Activated CD4-positive, alpha-beta memory T cell treated with anti-CD3 and anti-CD28 coated beads for 36 hours (primary cell): ENCODE measurements at regions not wholly inside any gene's neighbourhood (a gene's known extent, or its start where the extent isn't known, plus 50 kb on each side); places are given as distances from the start of the nearest gene placed in this dataset.

Source experiments
- CTCF ChIA-PET: fragments of 350-600 bp; sonication (Branson Sonifier 250); formaldehyde crosslinking; loops from one replicate; lab custom pipeline; 2021; ENCODE audit warnings: antibody characterized with exemption, inconsistent platforms; lab: Charles Lee
- POLR2A ChIA-PET: fragments of 350-600 bp; sonication (Branson Sonifier 250); formaldehyde crosslinking; loops from one replicate; lab custom pipeline; 2021; ENCODE audit warnings: antibody characterized with exemption; lab: Charles Lee
- DNase-seq: peaks from one replicate; pipeline ENCODE4 v3.0.0-alpha.2; 2020
- H3K27ac Mint-ChIP-seq: one replicate; pipeline ENCODE4 v1.8.0; 2021; ENCODE audit warnings: mixed read lengths
- H3K27me3 Mint-ChIP-seq: one replicate; pipeline ENCODE4 v1.8.0; 2021; ENCODE audit warnings: mixed read lengths
- H3K36me3 Mint-ChIP-seq: one replicate; pipeline ENCODE4 v1.8.0; 2021; ENCODE audit warnings: mixed read lengths
- H3K4me1 Mint-ChIP-seq: one replicate; pipeline ENCODE4 v1.8.0; 2021; ENCODE audit warnings: low read depth, mixed read lengths
- H3K4me3 Mint-ChIP-seq: one replicate; pipeline ENCODE4 v1.8.0; 2021; ENCODE audit warnings: mild to moderate bottlenecking, mixed read lengths
- H3K9me3 Mint-ChIP-seq: one replicate; pipeline ENCODE4 v1.8.0; 2021; ENCODE audit warnings: mixed read lengths
- intact Hi-C: fragments of 100-400 bp; cut with micrococcal nuclease; formaldehyde crosslinking; loops from one replicate; pipeline ENCODE4 v1.15.1; 2023

- H3K27me3 Mint-ChIP-seq: no peaks in the 10 kb centered on the region
- ChIA-PET CTCF (no interaction called here), POLR2A (no interaction called here)
- no peak for DNase-seq
- no peak overlapping the region for H3K4me3 Mint-ChIP-seq
- H3K9me3 Mint-ChIP-seq: peaks cover 4% of the 10 kb centered on the region
- no peak overlapping the region for H3K27ac Mint-ChIP-seq
- no peaks in the 10 kb centered on the region for H3K36me3 Mint-ChIP-seq
- H3K4me1 Mint-ChIP-seq: no peaks in the 10 kb centered on the region
- intact Hi-C loops: no loop called here
Observed at GRCh38 chr6:50240986-50241385, 191.3 kb upstream of the DEFB112 start.

DNA sequence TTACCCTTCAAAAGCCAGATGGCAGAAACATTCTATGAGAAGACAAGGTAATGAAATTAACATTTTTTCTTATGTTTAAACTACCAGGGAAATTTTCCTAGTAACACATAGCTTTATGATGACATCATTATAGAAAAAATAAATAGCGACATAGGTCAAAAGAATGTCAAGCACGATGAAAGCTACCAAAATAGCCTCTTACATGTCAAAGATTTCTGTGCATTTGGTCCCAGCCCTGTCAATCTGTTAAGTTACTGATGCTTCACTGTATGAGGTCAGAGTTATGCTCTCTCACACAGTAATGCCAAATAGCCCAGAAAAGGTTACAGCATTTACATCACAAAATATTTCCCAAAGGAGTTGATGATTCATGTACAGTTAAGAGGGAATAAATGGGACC lies 199.8 kb upstream of the DEFB112 start:
- Mint-ChIP-seq H3K4me1 (no peaks in the 10 kb centered on the region), H3K9me3 (peaks cover 18% of the 10 kb centered on the region), H3K27me3 (no peaks in the 10 kb centered on the region), H3K27ac (no peak overlapping the region), H3K4me3 (no peak overlapping the region), H3K36me3 (no peaks in the 10 kb centered on the region)
- intact Hi-C loops: no loop called here
- POLR2A ChIA-PET: no interaction called here
- DNase-seq: no peak
- CTCF ChIA-PET: no interaction called here

GRCh38 chr6:50257322-50257721 lies 207.6 kb upstream of the DEFB112 start:
- no peak overlapping the region for H3K4me3 Mint-ChIP-seq
- H3K4me1 Mint-ChIP-seq: no peaks in the 10 kb centered on the region

DNA sequence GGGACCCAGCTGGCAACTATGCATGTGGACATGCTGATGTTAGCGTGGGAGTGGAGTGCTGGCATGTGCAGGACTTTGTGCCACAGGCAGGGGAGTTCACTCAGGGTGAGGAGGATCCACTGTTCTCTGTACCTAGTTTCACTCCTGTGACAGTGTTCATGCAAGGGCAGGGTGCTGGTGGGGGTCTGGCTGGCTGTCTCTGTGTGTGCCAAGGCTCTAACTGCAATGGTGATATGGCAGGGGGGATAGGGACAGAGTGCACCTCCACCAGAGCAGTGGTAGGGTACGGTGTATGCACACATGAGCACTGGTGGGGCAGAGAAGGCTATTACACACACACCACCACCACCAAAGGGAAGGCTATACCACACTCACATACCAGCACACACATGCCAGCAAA lies 210.2 kb upstream of the DEFB112 start:
- Mint-ChIP-seq H3K36me3 (no peaks in the 10 kb centered on the region), H3K4me1 (no peaks in the 10 kb centered on the region), H3K4me3 (no peak overlapping the region), H3K27ac (no peak overlapping the region), H3K27me3 (no peaks in the 10 kb centered on the region), H3K9me3 (peaks cover 32% of the 10 kb centered on the region)
- POLR2A ChIA-PET: no interaction called here
- intact Hi-C loops: no loop called here
- CTCF ChIA-PET: no interaction called here
- no peak for DNase-seq

More at GRCh38 chr6:50257322-50257721, 207.6 kb upstream of the DEFB112 start:
- peaks cover 24% of the 10 kb centered on the region for H3K9me3 Mint-ChIP-seq
- ChIA-PET POLR2A (no interaction called here), CTCF (interaction anchor here (0.6 kb wide), 1 partner anchor 197 kb away, joined by 3 read pairs; no protein-coding TSS in a partner anchor)
- intact Hi-C loops: no loop called here
- H3K27ac Mint-ChIP-seq: no peak overlapping the region
- no peaks in the 10 kb centered on the region for H3K36me3 Mint-ChIP-seq
- no peaks in the 10 kb centered on the region for H3K27me3 Mint-ChIP-seq
- no peak for DNase-seq

DNA sequence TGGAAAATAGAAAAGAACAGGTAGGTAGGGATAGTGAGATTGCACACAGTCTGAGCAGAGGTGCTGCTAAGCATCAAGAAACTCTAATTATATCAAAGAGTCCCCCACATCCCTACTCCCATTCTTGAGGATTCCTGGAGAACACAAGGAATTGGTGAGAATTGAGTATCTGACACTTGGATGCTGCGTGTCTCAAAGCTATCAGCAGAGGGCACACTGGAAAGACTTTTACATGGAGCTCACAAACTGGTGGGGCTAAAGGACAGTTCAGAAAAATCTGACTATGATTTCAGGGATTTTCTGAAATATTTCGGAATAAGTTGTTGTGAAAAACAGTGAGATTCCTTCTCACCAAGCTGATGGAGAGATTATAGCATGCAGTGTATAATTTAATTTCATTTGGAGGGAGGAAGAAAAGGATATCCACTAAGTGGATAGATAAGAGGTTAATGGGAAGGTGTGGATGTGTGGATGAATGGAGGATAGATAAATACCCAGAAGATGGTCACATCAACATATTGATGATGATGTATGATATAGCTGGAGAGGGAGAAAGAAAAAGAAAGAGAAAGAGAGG lies 215.4 kb upstream of the DEFB112 start:
- H3K27me3 Mint-ChIP-seq: no peaks in the 10 kb centered on the region
- intact Hi-C loops: no loop called here
- DNase-seq: no peak
- H3K27ac Mint-ChIP-seq: no peak overlapping the region
- H3K4me3 Mint-ChIP-seq: no peak overlapping the region
- ChIA-PET POLR2A (no interaction called here), CTCF (no interaction called here)
- no peaks in the 10 kb centered on the region for H3K36me3 Mint-ChIP-seq
- no peaks in the 10 kb centered on the region for H3K4me1 Mint-ChIP-seq
- peaks cover 10% of the 10 kb centered on the region for H3K9me3 Mint-ChIP-seq

DNA sequence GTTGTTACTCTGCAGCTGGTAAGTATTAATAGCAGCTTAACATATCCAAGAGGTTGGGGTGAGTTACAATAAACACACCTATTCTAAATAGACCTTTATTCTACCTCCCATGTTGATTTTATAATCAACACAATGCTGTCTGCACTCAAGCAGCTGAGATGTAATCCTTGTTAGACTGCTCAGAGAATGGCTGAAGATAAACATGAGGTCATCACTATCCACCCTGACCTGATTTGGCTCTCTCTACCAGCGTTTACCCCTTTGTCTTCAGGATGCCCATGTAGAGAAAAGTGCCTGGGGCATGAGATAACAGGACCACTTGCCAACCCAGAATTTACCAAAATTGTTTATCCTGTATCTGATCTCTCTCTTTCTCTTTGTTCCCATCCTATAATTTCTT lies 220.7 kb upstream of the DEFB112 start:
- POLR2A ChIA-PET: no interaction called here
- no peak for DNase-seq
- Mint-ChIP-seq H3K27me3 (no peaks in the 10 kb centered on the region), H3K36me3 (no peaks in the 10 kb centered on the region), H3K9me3 (peaks cover 10% of the 10 kb centered on the region), H3K27ac (no peak overlapping the region), H3K4me3 (no peak overlapping the region), H3K4me1 (no peaks in the 10 kb centered on the region)
- CTCF ChIA-PET: no interaction called here
- intact Hi-C loops: no loop called here

DNA sequence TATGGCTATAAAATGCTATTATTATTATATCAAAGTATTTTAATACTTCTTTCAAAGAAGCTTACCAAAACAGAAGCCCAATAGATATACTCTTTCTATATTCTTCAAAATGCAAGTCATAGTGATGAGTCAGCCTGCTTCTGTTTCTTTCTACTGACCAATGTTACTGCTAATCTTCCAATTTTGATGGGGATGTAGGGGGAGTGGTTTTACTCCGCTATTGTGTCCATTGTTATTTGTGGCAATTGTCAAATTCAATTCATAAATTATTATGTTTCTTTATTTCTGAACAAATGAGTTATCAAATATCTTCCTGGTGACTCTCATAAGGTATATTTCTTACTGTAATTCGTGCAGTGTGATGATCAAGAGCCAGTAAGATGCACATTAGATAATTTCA lies 221.5 kb upstream of the DEFB112 start:
- POLR2A ChIA-PET: no interaction called here
- Mint-ChIP-seq H3K9me3 (peaks cover 10% of the 10 kb centered on the region), H3K36me3 (no peaks in the 10 kb centered on the region), H3K27me3 (no peaks in the 10 kb centered on the region), H3K27ac (no peak overlapping the region), H3K4me3 (no peak overlapping the region), H3K4me1 (no peaks in the 10 kb centered on the region)
- no peak for DNase-seq
- CTCF ChIA-PET: no interaction called here
- intact Hi-C loops: no loop called here

- Mint-ChIP-seq H3K27ac (no peak overlapping the region), H3K36me3 (no peaks in the 10 kb centered on the region), H3K4me3 (no peak overlapping the region), H3K9me3 (peaks cover 10% of the 10 kb centered on the region), H3K27me3 (no peaks in the 10 kb centered on the region), H3K4me1 (no peaks in the 10 kb centered on the region)
- ChIA-PET CTCF (no interaction called here), POLR2A (no interaction called here)
- intact Hi-C loops: no loop called here
- DNase-seq: no peak
Observed at GRCh38 chr6:50271817-50272216, 222.1 kb upstream of the DEFB112 start.

DNA sequence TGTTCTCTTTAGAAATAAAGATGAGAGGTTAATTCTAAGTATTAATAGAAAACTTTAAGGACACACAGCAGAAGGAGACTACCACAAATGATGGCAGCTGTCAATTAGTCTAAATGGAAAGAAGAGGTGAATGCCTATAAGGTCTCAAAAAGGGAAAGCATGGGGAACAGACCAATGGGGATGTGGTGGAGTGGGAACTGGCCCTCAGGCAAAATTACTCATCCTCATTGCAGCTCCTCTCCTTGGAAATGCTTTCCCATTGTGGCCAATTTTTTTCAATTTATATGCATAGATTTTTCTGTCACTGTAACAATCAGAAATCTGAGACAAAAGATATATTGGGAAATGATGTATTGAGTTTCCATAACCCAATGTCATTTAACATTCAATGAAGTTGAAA lies 222.9 kb upstream of the DEFB112 start:
- ChIA-PET POLR2A (no interaction called here), CTCF (no interaction called here)
- peaks cover 10% of the 10 kb centered on the region for H3K9me3 Mint-ChIP-seq
- intact Hi-C loops: no loop called here
- no peak overlapping the region for H3K27ac Mint-ChIP-seq
- no peaks in the 10 kb centered on the region for H3K4me1 Mint-ChIP-seq
- H3K36me3 Mint-ChIP-seq: no peaks in the 10 kb centered on the region
- no peak overlapping the region for H3K4me3 Mint-ChIP-seq
- no peaks in the 10 kb centered on the region for H3K27me3 Mint-ChIP-seq
- no peak for DNase-seq

GRCh38 chr6:50276771-50277261 lies 227.1 kb upstream of the DEFB112 start:
- no peaks in the 10 kb centered on the region for H3K4me1 Mint-ChIP-seq
- CTCF ChIA-PET: no interaction called here

DNA sequence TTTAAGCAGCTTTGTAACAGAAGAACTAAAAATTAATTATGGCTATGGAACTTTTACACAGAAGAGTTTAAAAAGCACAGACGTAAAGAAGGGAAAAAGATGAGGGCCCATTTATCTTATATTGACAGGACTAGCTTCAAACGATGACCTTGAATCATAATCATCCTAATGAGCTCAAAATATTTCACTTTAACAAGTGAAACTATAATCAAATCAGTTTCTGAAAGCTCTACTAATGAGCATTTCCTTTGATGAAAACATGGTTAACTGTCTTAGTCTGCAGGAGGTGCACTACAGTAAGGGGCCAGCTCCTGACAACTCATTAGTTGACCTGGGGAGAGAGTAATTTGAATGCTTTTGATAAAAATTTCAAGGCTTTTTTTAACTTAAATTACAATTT lies 228.0 kb upstream of the DEFB112 start:
- POLR2A ChIA-PET: no interaction called here
- peaks cover 16% of the 10 kb centered on the region for H3K9me3 Mint-ChIP-seq

More at GRCh38 chr6:50276771-50277261, 227.1 kb upstream of the DEFB112 start:
- Mint-ChIP-seq H3K27me3 (no peaks in the 10 kb centered on the region), H3K4me3 (no peak overlapping the region), H3K36me3 (no peaks in the 10 kb centered on the region), H3K9me3 (peaks cover 16% of the 10 kb centered on the region), H3K27ac (no peak overlapping the region)
- POLR2A ChIA-PET: no interaction called here
- intact Hi-C loops: no loop called here
- DNase-seq: no peak

GRCh38 chr6:50278663-50279062 lies 228.9 kb upstream of the DEFB112 start:
- ChIA-PET CTCF (no interaction called here), POLR2A (no interaction called here)
- Mint-ChIP-seq H3K9me3 (peaks cover 15% of the 10 kb centered on the region), H3K4me3 (no peak overlapping the region), H3K27me3 (no peaks in the 10 kb centered on the region), H3K27ac (no peak overlapping the region), H3K4me1 (no peaks in the 10 kb centered on the region), H3K36me3 (no peaks in the 10 kb centered on the region)
- DNase-seq: no peak
- intact Hi-C loops: no loop called here

More for the DNA sequence above, 228.0 kb upstream of the DEFB112 start:
- CTCF ChIA-PET: no interaction called here
- intact Hi-C loops: no loop called here
- DNase-seq: no peak
- Mint-ChIP-seq H3K27me3 (no peaks in the 10 kb centered on the region), H3K36me3 (no peaks in the 10 kb centered on the region), H3K27ac (no peak overlapping the region), H3K4me1 (no peaks in the 10 kb centered on the region), H3K4me3 (no peak overlapping the region)

DNA sequence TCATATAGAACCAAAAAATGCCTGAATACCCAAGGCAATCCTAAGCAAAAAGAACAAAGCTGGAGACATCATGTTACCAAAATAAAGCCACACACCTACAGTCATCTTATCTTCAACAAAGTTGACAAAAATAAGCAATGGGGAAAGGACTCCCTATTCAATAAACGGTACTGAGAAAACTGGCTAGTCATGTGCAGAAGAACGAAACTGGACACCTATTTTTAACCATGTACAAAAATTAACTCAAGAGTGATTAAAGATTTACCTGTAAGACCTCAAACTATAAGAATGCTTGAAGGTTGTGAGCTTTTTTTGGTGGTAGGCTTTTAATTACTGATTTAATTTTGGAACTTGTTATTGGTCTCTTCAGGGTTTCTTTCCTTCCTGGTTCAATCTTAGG lies 236.0 kb upstream of the DEFB112 start:
- ChIA-PET CTCF (no interaction called here), POLR2A (no interaction called here)
- Mint-ChIP-seq H3K4me3 (no peak overlapping the region), H3K4me1 (no peaks in the 10 kb centered on the region), H3K27me3 (no peaks in the 10 kb centered on the region), H3K9me3 (peaks cover 6% of the 10 kb centered on the region), H3K27ac (no peak overlapping the region), H3K36me3 (no peaks in the 10 kb centered on the region)
- no peak for DNase-seq
- intact Hi-C loops: no loop called here
